Activated T-helper 2 cell treated with anti-CD3 and anti-CD28 coated beads, Interferon-gamma antibody, Interleukin-2, Interleukin-4, amounts not matched to agents 10 μg/mL and 5 μg/mL and 100 μg/mL, durations not matched to agents 14 hours and 24 hours and 36 hours (primary cell): ENCODE measurements at regions not wholly inside any gene's neighbourhood (a gene's known extent, or its start where the extent isn't known, plus 50 kb on each side); places are given as distances from the start of the nearest gene placed in this dataset.
"Not testable (repeated sequence)": the region's sequence is repeated elsewhere in the genome, so short reads cannot be mapped to it uniquely, and the experiment has no call there.

Experiments used
- DNase-seq: peaks from one replicate; pipeline ENCODE4 v3.0.0; 2021; ENCODE audit warnings: low spot score
- H3K27ac Mint-ChIP-seq: one replicate; pipeline ENCODE4 v1.8.0; 2021; ENCODE audit warnings: mixed read lengths
- H3K27me3 Mint-ChIP-seq: one replicate; pipeline ENCODE4 v1.8.0; 2021; ENCODE audit warnings: low read depth, mixed read lengths
- H3K36me3 Mint-ChIP-seq: one replicate; pipeline ENCODE4 v1.8.0; 2021; ENCODE audit warnings: low read depth, mixed read lengths
- H3K4me1 Mint-ChIP-seq: one replicate; pipeline ENCODE4 v1.8.0; 2021; ENCODE audit warnings: low read depth, mixed read lengths
- H3K4me3 Mint-ChIP-seq: one replicate; pipeline ENCODE4 v1.8.0; 2021; ENCODE audit warnings: low read depth, mild to moderate bottlenecking, moderate library complexity, mixed read lengths
- H3K9me3 Mint-ChIP-seq: one replicate; pipeline ENCODE4 v1.8.0; 2021; ENCODE audit warnings: mixed read lengths
- intact Hi-C: fragments of 100-400 bp; cut with micrococcal nuclease; formaldehyde crosslinking; loops from one replicate; pipeline ENCODE4 v1.15.1; 2023

- Mint-ChIP-seq H3K27me3 (no peaks in the 10 kb centered on the region), H3K36me3 (no peaks in the 10 kb centered on the region), H3K27ac (no peak overlapping the region), H3K4me1 (no peaks in the 10 kb centered on the region), H3K9me3 (no peaks in the 10 kb centered on the region), H3K4me3 (no peak overlapping the region)
- no peak for DNase-seq
- intact Hi-C loops = no loop called here
These were observed 371.4 kb downstream of the OSR1 start for GRCh38 chr2:18987016-18987415.

- Mint-ChIP-seq H3K27me3 (no peaks in the 10 kb centered on the region), H3K36me3 (no peaks in the 10 kb centered on the region), H3K9me3 (no peaks in the 10 kb centered on the region), H3K27ac (no peak overlapping the region), H3K4me1 (no peaks in the 10 kb centered on the region), H3K4me3 (no peak overlapping the region)
- intact Hi-C loops = no loop called here
- no peak for DNase-seq
These were observed 372.4 kb downstream of the OSR1 start for GRCh38 chr2:18986046-18986445.

GRCh38 chr2:18980786-18981430 is 377.5 kb downstream of the OSR1 start:
- H3K9me3 Mint-ChIP-seq = no peaks in the 10 kb centered on the region
- H3K36me3 Mint-ChIP-seq = no peaks in the 10 kb centered on the region
- H3K4me1 Mint-ChIP-seq = no peaks in the 10 kb centered on the region
- no peak for DNase-seq
- H3K4me3 Mint-ChIP-seq = no peak overlapping the region
- H3K27me3 Mint-ChIP-seq = no peaks in the 10 kb centered on the region
- intact Hi-C loops = no loop called here
- no peak overlapping the region for H3K27ac Mint-ChIP-seq

- Mint-ChIP-seq H3K9me3 (no peaks in the 10 kb centered on the region), H3K4me1 (no peaks in the 10 kb centered on the region), H3K4me3 (no peak overlapping the region), H3K36me3 (no peaks in the 10 kb centered on the region), H3K27me3 (no peaks in the 10 kb centered on the region), H3K27ac (no peak overlapping the region)
- no peak for DNase-seq
- intact Hi-C loops = no loop called here
These were observed 378.2 kb downstream of the OSR1 start for GRCh38 chr2:18980104-18980785.

- Mint-ChIP-seq H3K9me3 (no peaks in the 10 kb centered on the region), H3K36me3 (no peaks in the 10 kb centered on the region), H3K4me1 (no peaks in the 10 kb centered on the region), H3K4me3 (no peak overlapping the region), H3K27ac (no peak overlapping the region), H3K27me3 (no peaks in the 10 kb centered on the region)
- intact Hi-C loops = no loop called here
- DNase-seq = no peak
These were observed 381.0 kb downstream of the OSR1 start for GRCh38 chr2:18977409-18977808.

GRCh38 chr2:18976168-18976961 is 382.1 kb downstream of the OSR1 start:
- Mint-ChIP-seq H3K27me3 (no peaks in the 10 kb centered on the region), H3K9me3 (no peaks in the 10 kb centered on the region), H3K4me3 (no peak overlapping the region), H3K27ac (no peak overlapping the region), H3K36me3 (no peaks in the 10 kb centered on the region), H3K4me1 (no peaks in the 10 kb centered on the region)
- no peak for DNase-seq
- intact Hi-C loops = no loop called here

GRCh38 chr2:18975506-18976167 is 382.8 kb downstream of the OSR1 start:
- Mint-ChIP-seq H3K27me3 (no peaks in the 10 kb centered on the region), H3K9me3 (no peaks in the 10 kb centered on the region), H3K4me3 (no peak overlapping the region), H3K4me1 (no peaks in the 10 kb centered on the region), H3K36me3 (no peaks in the 10 kb centered on the region), H3K27ac (no peak overlapping the region)
- intact Hi-C loops = no loop called here
- no peak for DNase-seq

GRCh38 chr2:18971628-18972027 is 382.3 kb upstream of the NT5C1B start:
- no peaks in the 10 kb centered on the region for H3K4me1 Mint-ChIP-seq
- intact Hi-C loops = no loop called here

GRCh38 chr2:18971069-18971378 is 381.7 kb upstream of the NT5C1B start:
- no peak overlapping the region for H3K27ac Mint-ChIP-seq
- H3K4me3 Mint-ChIP-seq = no peak overlapping the region
- no peaks in the 10 kb centered on the region for H3K4me1 Mint-ChIP-seq
- H3K27me3 Mint-ChIP-seq = no peaks in the 10 kb centered on the region
- intact Hi-C loops = no loop called here
- no peak for DNase-seq
- no peaks in the 10 kb centered on the region for H3K36me3 Mint-ChIP-seq
- H3K9me3 Mint-ChIP-seq = no peaks in the 10 kb centered on the region

More at GRCh38 chr2:18971628-18972027, 382.3 kb upstream of the NT5C1B start:
- H3K4me3 Mint-ChIP-seq = no peak overlapping the region
- no peaks in the 10 kb centered on the region for H3K27me3 Mint-ChIP-seq
- DNase-seq = no peak
- no peaks in the 10 kb centered on the region for H3K9me3 Mint-ChIP-seq
- no peaks in the 10 kb centered on the region for H3K36me3 Mint-ChIP-seq
- H3K27ac Mint-ChIP-seq = no peak overlapping the region

- Mint-ChIP-seq H3K9me3 (no peaks in the 10 kb centered on the region), H3K4me1 (no peaks in the 10 kb centered on the region), H3K27ac (no peak overlapping the region), H3K36me3 (no peaks in the 10 kb centered on the region), H3K27me3 (no peaks in the 10 kb centered on the region), H3K4me3 (no peak overlapping the region)
- DNase-seq = no peak
- intact Hi-C loops = no loop called here
These were observed 376.8 kb upstream of the NT5C1B start for GRCh38 chr2:18966131-18966530.

- H3K36me3 Mint-ChIP-seq, DNase-seq, H3K4me3 Mint-ChIP-seq, intact Hi-C loops, H3K27me3 Mint-ChIP-seq, H3K9me3 Mint-ChIP-seq, H3K4me1 Mint-ChIP-seq, H3K27ac Mint-ChIP-seq: not testable (repeated sequence)
These were observed 374.4 kb upstream of the NT5C1B start for GRCh38 chr2:18963739-18964256.

GRCh38 chr2:18961991-18962421 is 372.6 kb upstream of the NT5C1B start:
- H3K4me3 Mint-ChIP-seq = no peak overlapping the region
- intact Hi-C loops = no loop called here
- H3K4me1 Mint-ChIP-seq = no peaks in the 10 kb centered on the region
- no peak for DNase-seq
- no peaks in the 10 kb centered on the region for H3K36me3 Mint-ChIP-seq
- H3K9me3 Mint-ChIP-seq = no peaks in the 10 kb centered on the region
- H3K27ac Mint-ChIP-seq = no peak overlapping the region
- H3K27me3 Mint-ChIP-seq = no peaks in the 10 kb centered on the region
